Stomach smooth muscle (tissue), 2 donors: ENCODE measurements at regions not wholly inside any gene's neighbourhood (a gene's known extent, or its start where the extent isn't known, plus 50 kb on each side); places are given as distances from the start of the nearest gene placed in this dataset.

Source experiments
- H3K27ac ChIP-seq: one replicate; pipeline ENCODE4 v1.7.0; 2013; ENCODE audit warnings: mild to moderate bottlenecking, low read length, inconsistent platforms
- H3K27me3 ChIP-seq, 2 donors: one replicate each; pipeline ENCODE4 v1.7.0; 2013; ENCODE audit warnings: low read length in 2 of 2; ENCODE audit not compliant: insufficient read depth in 2 of 2, control insufficient read depth in 1 of 2
- H3K36me3 ChIP-seq, 2 donors: one replicate each; pipeline ENCODE4 v1.7.0; 2013; ENCODE audit warnings: low read length in 2 of 2; ENCODE audit not compliant: control insufficient read depth in 2 of 2, insufficient read depth in 2 of 2
- H3K4me1 ChIP-seq: one replicate; pipeline ENCODE4 v1.7.0; 2013; ENCODE audit warnings: low read length; ENCODE audit not compliant: control insufficient read depth, insufficient read depth
- H3K4me3 ChIP-seq, 2 donors: one replicate each; pipeline ENCODE4 v1.7.0; 2013; ENCODE audit warnings: low read length in 2 of 2
- H3K9ac ChIP-seq, 2 donors: one replicate each; pipeline ENCODE4 v1.7.0; 2013; ENCODE audit warnings: low read length in 2 of 2, mild to moderate bottlenecking in 1 of 2
- H3K9me3 ChIP-seq, 2 donors: one replicate each; pipeline ENCODE4 v1.7.0; 2013; ENCODE audit warnings: low read length in 2 of 2; ENCODE audit not compliant: control insufficient read depth in 2 of 2
- donor health status: healthy.
- donor health status: Pancreatic carcinoma.

- H3K9ac ChIP-seq: no peak overlapping the region
- H3K9me3 ChIP-seq: no peaks in the 10 kb centered on the region
- H3K27me3 ChIP-seq: no peaks in the 10 kb centered on the region
- H3K4me3 ChIP-seq: no peak overlapping the region
- no peaks in the 10 kb centered on the region for H3K36me3 ChIP-seq
- H3K27ac ChIP-seq: no peak overlapping the region
- no peaks in the 10 kb centered on the region for H3K4me1 ChIP-seq
Measured at GRCh38 chr13:90801621-90802020, 545.9 kb upstream of the MIR17HG start.

- Histone ChIP-seq H3K9me3 (no peaks in the 10 kb centered on the region), H3K4me3 (no peak overlapping the region), H3K9ac (no peak overlapping the region), H3K27me3 (no peaks in the 10 kb centered on the region), H3K36me3 (no peaks in the 10 kb centered on the region), H3K4me1 (no peaks in the 10 kb centered on the region), H3K27ac (no peak overlapping the region)
Measured at GRCh38 chr13:90803210-90803609, 544.3 kb upstream of the MIR17HG start.

GRCh38 chr13:90806016-90806615, 541.4 kb upstream of the MIR17HG start:
- no peaks in the 10 kb centered on the region for H3K4me1 ChIP-seq
- no peak overlapping the region for H3K4me3 ChIP-seq
- no peak overlapping the region for H3K9ac ChIP-seq
- no peak overlapping the region for H3K27ac ChIP-seq
- H3K27me3 ChIP-seq: no peaks in the 10 kb centered on the region
- H3K9me3 ChIP-seq: no peaks in the 10 kb centered on the region
- no peaks in the 10 kb centered on the region for H3K36me3 ChIP-seq

GRCh38 chr13:90806892-90807291, 540.6 kb upstream of the MIR17HG start:
- H3K36me3 ChIP-seq: no peaks in the 10 kb centered on the region
- no peak overlapping the region for H3K4me3 ChIP-seq
- no peak overlapping the region for H3K9ac ChIP-seq
- H3K27me3 ChIP-seq: no peaks in the 10 kb centered on the region
- no peaks in the 10 kb centered on the region for H3K4me1 ChIP-seq
- H3K27ac ChIP-seq: no peak overlapping the region
- no peaks in the 10 kb centered on the region for H3K9me3 ChIP-seq

GRCh38 chr13:90808838-90809237, 538.6 kb upstream of the MIR17HG start:
- no peaks in the 10 kb centered on the region for H3K27me3 ChIP-seq
- no peaks in the 10 kb centered on the region for H3K4me1 ChIP-seq
- no peaks in the 10 kb centered on the region for H3K36me3 ChIP-seq
- H3K4me3 ChIP-seq: no peak overlapping the region
- H3K27ac ChIP-seq: no peak overlapping the region
- no peaks in the 10 kb centered on the region for H3K9me3 ChIP-seq
- H3K9ac ChIP-seq: no peak overlapping the region

GRCh38 chr13:90824032-90824431, 523.5 kb upstream of the MIR17HG start:
- Histone ChIP-seq H3K9me3 (no peaks in the 10 kb centered on the region), H3K36me3 (no peaks in the 10 kb centered on the region), H3K4me3 (no peak overlapping the region), H3K9ac (no peak overlapping the region), H3K27me3 (no peaks in the 10 kb centered on the region), H3K4me1 (no peaks in the 10 kb centered on the region), H3K27ac (no peak overlapping the region)

- Histone ChIP-seq H3K36me3 (no peaks in the 10 kb centered on the region), H3K9me3 (no peaks in the 10 kb centered on the region), H3K4me3 (no peak overlapping the region), H3K9ac (no peak overlapping the region), H3K4me1 (no peaks in the 10 kb centered on the region), H3K27ac (no peak overlapping the region), H3K27me3 (no peaks in the 10 kb centered on the region)
Measured at GRCh38 chr13:90826688-90827087, 520.8 kb upstream of the MIR17HG start.

GRCh38 chr13:90830782-90831181, 516.7 kb upstream of the MIR17HG start:
- no peak overlapping the region for H3K9ac ChIP-seq
- no peak overlapping the region for H3K4me3 ChIP-seq
- H3K36me3 ChIP-seq: no peaks in the 10 kb centered on the region
- no peaks in the 10 kb centered on the region for H3K4me1 ChIP-seq
- no peaks in the 10 kb centered on the region for H3K27me3 ChIP-seq
- no peak overlapping the region for H3K27ac ChIP-seq
- no peaks in the 10 kb centered on the region for H3K9me3 ChIP-seq

GRCh38 chr13:90833951-90834350, 513.5 kb upstream of the MIR17HG start:
- H3K9ac ChIP-seq: no peak overlapping the region
- H3K9me3 ChIP-seq: no peaks in the 10 kb centered on the region
- H3K27ac ChIP-seq: no peak overlapping the region
- no peaks in the 10 kb centered on the region for H3K36me3 ChIP-seq
- H3K27me3 ChIP-seq: no peaks in the 10 kb centered on the region
- no peak overlapping the region for H3K4me3 ChIP-seq
- no peaks in the 10 kb centered on the region for H3K4me1 ChIP-seq

GRCh38 chr13:90834700-90835099, 512.8 kb upstream of the MIR17HG start:
- no peak overlapping the region for H3K27ac ChIP-seq
- H3K4me3 ChIP-seq: no peak overlapping the region
- no peaks in the 10 kb centered on the region for H3K36me3 ChIP-seq
- no peaks in the 10 kb centered on the region for H3K4me1 ChIP-seq
- no peak overlapping the region for H3K9ac ChIP-seq
- no peaks in the 10 kb centered on the region for H3K9me3 ChIP-seq
- H3K27me3 ChIP-seq: no peaks in the 10 kb centered on the region

GRCh38 chr13:90835826-90836225, 511.7 kb upstream of the MIR17HG start:
- no peaks in the 10 kb centered on the region for H3K9me3 ChIP-seq
- H3K9ac ChIP-seq: no peak overlapping the region
- no peak overlapping the region for H3K4me3 ChIP-seq
- H3K4me1 ChIP-seq: no peaks in the 10 kb centered on the region
- H3K36me3 ChIP-seq: no peaks in the 10 kb centered on the region
- H3K27me3 ChIP-seq: no peaks in the 10 kb centered on the region
- H3K27ac ChIP-seq: no peak overlapping the region
